Left forelimb (tissue), 1 donor: ENCODE measurements at regions not wholly inside any gene's neighbourhood (a gene's known extent, or its start where the extent isn't known, plus 50 kb on each side); places are given as distances from the start of the nearest gene placed in this dataset.

Experiments used
- DNase-seq: peaks from one replicate; pipeline ENCODE4 v3.0.0-alpha.2; 2018; ENCODE audit warnings: low spot score

GRCh38 chr13:86946734-86947133, 724.4 kb upstream of the SLITRK5 start:
- no peak for DNase-seq

DNA sequence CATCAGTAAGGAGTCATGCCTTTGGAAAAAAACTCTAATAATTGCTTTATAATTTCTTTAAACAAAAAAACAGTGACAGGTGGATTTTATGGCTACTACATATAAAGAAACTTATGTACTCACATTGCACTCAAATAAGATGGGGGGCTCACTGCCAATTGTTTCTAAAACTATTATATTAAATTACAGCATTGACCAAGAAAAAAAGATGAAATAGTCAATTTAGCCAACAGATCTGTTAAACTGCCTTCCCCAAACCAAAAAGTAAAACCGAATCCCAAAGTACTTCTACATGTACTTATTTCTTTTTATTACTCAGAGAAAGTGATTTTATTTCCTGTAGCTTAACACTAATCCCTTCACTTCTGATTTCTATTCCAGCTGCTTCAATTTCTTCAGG, 716.8 kb upstream of the SLITRK5 start:
- no peak for DNase-seq

GRCh38 chr13:86960876-86961275, 710.3 kb upstream of the SLITRK5 start:
- no peak for DNase-seq

- no peak for DNase-seq
Measured at GRCh38 chr13:86974251-86974994, 696.7 kb upstream of the SLITRK5 start.

DNA sequence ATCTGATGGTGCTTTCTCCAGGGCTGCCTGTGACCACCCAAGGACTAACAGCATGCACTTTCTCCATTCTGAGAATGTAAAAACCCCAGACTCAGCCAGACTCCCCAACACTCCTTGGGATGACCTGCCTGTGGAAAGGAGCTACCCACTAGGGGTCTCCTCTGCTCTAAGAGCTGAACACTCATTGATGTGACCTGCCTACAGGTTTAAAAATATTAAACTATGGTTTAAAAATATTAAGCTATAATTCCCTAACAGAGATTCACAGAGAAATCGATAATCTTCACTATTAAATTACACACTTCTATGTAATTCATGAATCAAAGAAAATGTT, 696.2 kb upstream of the SLITRK5 start:
- no peak for DNase-seq

DNA sequence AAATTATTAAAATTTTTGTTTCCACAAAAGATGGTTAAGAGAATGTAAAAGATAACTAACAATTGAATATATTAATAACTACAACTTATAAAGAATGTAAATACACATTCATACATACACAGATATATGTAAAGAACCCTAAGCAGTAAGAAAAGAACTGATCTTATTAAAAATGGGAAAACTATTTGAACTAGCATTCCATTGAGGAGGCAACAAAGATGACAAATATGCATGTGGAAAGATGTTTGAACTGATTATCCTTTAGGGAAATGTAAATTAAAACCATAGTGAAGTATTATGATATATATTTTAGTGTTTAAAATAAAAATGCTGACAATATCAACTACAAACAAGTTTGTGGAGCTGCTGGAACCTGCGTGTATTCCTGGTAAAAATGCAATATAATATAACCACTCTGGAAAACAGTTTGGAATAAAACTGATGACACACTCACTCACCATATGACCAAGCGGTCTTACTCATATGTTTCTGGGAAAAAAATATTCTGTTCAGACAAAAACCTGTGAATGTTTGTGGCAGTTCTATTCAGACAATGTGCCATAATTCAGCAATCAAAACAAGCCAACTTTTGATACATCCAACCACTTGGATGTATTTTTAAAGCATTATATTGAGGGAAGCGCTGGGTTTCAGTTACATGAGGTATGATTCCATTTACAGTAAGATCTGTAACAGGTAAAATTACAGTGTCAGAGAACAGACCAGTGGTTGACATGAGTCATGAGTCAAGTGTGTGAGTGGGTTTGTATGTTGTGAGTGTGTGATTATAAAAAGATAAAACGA, 694.4 kb upstream of the SLITRK5 start:
- DNase-seq = no peak

- DNase-seq = no peak
Measured at GRCh38 chr13:86986448-86986847, 684.7 kb upstream of the SLITRK5 start.

GRCh38 chr13:86992251-86992650, 678.9 kb upstream of the SLITRK5 start:
- no peak for DNase-seq

DNA sequence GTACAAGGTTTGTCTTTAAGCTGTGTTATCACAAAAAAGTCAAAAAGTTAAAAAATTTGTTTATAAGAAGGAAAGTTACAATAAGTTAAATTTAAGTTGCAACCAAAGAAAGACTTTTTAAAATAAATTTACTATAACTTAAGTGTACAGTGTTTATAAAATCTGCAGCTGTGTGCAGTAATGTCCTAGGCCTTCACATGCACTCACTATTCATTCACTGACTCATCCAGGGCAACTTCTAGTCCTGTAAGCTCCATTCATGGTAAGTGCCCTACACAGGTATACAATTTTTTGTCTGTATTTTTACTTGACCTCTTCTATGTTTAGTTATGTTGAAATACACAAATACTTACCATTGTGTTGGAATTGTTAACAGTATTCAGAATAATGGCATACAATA, 667.9 kb upstream of the SLITRK5 start:
- no peak for DNase-seq

DNA sequence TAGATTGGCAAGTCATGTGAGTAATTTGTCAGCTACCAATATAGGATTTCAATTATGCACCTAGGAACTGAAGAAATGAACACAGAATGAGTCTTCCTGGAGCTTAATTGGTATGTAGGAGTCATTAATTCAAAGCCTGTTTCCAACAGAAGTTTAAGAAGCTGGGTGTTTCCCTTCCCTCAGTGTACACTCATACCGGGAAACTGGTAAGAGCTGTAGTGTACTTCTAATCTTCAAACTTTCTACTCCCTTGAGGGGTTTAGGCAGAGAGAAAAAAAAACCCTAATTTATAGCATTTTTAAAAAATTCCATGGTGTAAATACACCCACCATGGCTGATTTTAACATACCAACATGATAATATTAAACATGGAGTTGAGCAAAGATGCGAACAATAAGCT, 665.7 kb upstream of the SLITRK5 start:
- no peak for DNase-seq

- no peak for DNase-seq
Measured at GRCh38 chr13:87035526-87035925, 635.6 kb upstream of the SLITRK5 start.

DNA sequence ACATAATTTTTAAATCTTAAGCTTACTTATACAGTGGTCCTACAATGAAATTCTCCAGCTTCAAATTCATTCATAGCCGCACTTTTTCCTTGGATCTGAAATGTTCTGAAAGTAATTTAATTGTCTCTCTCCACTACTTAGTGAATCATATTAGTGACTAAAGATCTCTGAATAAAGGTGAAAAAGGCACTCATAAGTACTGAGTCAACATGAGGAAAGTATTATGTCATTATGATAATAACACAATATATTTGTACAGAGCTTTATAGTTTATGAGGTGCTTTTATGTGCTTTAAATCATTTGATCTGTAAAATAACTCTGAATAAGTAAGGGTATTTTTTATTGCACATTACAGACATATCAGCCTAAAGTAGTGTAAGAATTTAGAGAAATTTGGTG, 628.2 kb upstream of the SLITRK5 start:
- no peak for DNase-seq

GRCh38 chr13:87052731-87053130, 618.4 kb upstream of the SLITRK5 start:
- DNase-seq = no peak

DNA sequence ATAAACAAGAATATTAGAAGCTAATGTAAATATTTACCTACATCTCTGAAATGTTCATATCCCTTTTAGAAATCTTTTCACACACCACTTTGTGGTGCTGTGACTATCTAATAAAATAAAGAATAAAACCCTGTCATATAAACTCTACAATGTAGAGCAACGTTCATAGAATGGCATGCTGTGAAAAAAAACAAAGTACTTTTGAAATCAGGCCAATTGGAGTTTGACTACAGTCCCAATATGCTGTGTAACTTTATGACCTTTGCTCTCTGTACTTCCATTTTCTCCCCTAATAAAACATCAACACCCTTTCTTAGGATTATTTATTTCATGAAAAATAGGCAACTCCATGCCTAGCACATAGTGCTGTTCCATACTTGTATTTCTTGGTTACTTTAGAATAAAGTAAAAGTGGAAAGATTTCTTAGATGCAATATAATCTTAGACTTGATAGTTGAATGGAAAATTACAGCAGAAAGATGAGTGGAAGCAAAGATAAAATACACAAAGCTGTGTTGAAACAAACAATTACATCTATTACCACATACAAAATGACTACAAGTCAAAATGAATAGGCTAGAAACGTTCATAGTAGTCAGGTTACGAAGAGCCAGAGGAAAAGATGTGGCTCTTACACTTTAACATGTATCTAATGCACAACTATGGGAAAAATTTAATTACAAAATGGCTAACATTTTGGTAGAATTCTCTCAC, 613.2 kb upstream of the SLITRK5 start:
- no peak for DNase-seq

- no peak for DNase-seq
Measured at GRCh38 chr13:87058786-87059329, 612.3 kb upstream of the SLITRK5 start.

- DNase-seq = no peak
Measured at GRCh38 chr13:87078947-87079795, 592.0 kb upstream of the SLITRK5 start.

- no peak for DNase-seq
Measured at GRCh38 chr13:87080100-87080779, 590.9 kb upstream of the SLITRK5 start.

- DNase-seq = no peak
Measured at GRCh38 chr13:87084192-87084591, 587.0 kb upstream of the SLITRK5 start.

DNA sequence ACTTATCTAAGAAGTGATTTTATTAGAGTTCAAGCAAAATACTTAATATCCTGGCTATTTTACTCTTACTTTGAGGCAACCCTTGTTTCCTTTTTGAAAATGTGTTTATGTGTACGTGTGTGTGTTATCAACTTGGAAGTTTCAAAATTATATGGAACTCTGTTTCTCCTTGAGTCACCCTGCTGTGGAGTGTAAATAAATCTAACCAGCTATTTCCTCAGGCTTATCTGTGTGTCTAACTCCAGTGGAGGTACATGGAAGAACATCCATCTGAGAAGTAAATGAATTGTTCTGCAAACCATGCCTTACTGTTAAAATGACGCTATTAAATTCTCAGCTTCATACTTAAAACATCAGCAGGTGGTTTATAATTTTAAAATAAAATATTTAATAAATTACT, 583.4 kb upstream of the SLITRK5 start:
- no peak for DNase-seq

DNA sequence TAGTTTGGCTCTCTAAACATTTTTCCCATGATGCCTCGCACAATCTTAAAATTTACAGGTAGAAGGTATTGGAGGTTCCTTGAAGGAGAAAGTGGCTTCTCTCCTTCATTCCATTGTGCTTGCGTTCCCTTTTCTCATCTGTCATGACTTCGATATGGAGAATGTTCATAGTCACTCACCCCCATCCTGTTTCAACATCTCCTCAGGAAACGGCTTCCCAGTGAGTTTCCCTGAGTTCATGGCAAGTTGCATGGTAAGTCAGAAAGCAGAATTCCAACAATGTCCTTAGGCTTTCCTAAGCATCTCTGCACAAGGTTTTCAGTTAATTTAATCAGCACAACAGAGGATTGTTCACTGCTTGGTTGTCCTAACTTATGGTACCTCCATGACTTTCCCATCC, 581.8 kb upstream of the SLITRK5 start:
- no peak for DNase-seq

DNA sequence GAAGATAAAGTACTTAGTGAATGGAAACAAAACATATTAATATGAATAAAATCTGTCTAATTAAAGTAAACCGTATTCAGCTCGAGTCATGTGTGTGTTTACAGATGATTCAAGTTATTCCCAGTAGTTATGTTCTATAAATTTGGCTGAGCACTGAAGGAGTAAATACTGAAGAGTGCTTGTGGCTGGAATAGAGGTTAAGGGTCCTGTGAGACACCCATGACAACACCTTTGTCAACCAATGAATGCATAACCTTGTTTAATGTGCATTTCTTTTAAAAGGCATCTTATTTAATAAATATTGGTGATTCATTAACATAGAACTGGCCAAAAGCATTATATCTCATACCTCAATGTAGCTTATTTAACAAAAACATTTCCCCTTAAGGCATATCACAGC, 577.8 kb upstream of the SLITRK5 start:
- no peak for DNase-seq
